HG03571 (cell line): ENCODE measurements at regions not wholly inside any gene's neighbourhood (a gene's known extent, or its start where the extent isn't known, plus 50 kb on each side); places are given as distances from the start of the nearest gene placed in this dataset.
"Not testable (repeated sequence)": the region's sequence is repeated elsewhere in the genome, so short reads cannot be mapped to it uniquely, and the experiment has no call there.

ENCODE experiments used
- ATAC-seq: cut with Tn5 transposase; IDR thresholded peaks from one replicate; pipeline ENCODE4 v1.9.1; 2021; ENCODE audit not compliant: unreplicated experiment

DNA sequence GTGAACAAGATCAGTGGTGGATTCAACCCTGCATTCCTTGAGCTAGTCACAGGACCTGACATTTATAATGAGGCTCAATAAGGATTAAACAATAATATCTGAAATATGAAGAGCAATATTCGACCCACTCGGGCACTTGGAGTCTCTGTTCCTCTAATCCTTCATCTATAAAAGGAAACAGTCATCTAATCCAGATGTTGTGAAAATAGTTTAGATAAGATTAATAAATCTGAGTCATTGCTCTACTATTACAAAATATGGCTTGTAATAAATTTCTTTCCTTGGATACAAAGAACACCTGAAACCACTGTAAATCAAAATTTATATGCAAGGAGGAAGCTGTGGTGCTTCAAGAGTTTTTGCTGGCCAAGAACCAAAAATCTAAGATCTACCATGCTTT, 846.9 kb upstream of the ACVR2A start:
- no peak for ATAC-seq

GRCh38 chr2:146997488-146997887, 847.3 kb upstream of the ACVR2A start:
- no peak for ATAC-seq

DNA sequence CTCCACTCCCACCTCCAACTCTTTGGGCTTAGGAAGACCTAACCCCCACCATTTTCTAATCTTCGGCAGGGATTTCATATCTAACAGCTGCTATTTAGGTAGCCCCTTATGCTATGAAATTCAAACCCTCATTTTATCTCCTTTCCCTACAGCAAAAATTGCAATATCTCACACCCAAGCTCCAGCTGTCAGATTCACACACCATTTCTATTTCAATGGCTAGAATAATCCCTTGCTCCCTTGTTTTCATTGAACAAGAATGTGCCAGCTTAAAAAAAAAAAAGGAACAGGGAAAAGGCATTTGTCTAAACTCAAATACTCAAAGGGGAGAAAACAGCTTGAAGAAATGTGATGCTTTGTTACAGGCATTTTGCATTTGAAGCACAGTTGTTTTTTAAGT, 850.6 kb upstream of the ACVR2A start:
- no peak for ATAC-seq

GRCh38 chr2:146992466-146992865, 852.4 kb upstream of the ACVR2A start:
- no peak for ATAC-seq

DNA sequence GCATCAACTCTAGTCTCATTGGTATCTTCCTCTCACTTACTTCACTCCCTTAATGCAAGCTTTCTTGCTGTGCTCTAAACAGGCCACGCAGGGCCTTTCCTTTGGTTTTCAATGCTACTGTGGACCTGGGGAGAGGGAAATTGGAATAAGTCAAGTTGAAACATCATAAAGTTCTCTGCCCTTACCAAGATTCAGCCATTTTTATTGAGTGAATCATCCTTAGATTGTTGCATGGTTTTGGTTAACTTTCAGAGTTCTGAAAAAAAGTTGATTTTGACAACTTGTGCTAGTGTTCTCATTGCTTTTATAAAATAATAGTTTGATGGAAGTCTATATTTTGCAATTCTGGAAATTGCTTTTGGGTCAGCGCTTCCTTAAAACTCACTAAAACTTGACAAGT, 852.8 kb upstream of the ACVR2A start:
- ATAC-seq: no peak

DNA sequence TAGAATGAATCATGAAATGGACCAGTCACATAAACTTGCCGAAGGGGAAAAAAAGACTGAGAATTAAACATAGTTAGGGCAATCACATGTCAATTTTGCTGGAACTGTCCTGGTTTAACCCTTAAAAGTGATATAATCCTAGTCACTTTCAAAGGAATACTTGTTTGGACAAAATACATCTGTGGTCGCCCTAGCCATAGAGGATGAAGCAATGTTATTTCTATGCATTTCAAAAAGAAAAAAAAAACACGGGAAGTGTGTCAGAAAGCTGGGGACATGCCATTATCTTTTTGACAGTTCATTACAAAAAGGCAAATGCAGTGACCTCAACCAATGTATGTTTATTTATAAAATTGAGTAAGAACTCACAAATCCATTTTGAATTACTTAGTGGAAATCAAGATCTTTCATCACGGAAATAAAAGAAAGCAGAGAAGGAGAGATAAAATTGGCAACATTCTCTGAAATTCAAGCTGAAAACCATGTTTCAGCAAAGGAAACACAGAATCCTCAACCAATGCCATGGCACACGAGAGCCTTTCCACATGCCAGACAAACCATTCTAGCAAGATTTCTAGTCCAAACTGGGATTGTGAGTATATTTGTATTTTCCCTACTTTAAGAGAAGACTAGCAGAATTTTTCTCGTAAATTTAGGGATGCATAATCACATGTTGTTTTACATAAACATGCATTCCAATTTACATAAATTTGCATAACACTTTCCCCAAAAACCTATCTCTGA, 854.3 kb upstream of the ACVR2A start:
- no peak for ATAC-seq

- ATAC-seq: no peak
Observed at GRCh38 chr2:146989741-146990140, 855.1 kb upstream of the ACVR2A start.

DNA sequence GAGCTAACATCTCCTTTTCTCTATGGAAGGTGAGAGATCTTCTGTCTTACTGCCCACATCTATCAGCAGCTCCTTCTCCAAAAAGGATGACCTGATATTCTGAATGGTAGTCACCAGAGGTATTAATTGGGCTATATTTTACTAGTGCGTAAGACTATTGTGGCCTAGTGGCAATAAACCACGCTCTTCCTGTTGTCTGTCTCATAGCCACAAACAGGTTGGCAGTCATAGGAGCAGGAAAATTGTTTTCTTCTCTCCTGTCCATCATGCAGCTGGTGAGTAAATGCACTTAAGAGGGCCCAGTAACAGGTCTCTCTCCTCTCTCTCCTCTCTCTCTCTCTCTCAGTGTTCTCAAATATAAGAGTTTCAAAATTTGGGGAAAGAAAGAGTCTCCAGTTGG, 856.8 kb upstream of the ACVR2A start:
- ATAC-seq: no peak

GRCh38 chr2:146986161-146986560, 858.7 kb upstream of the ACVR2A start:
- ATAC-seq: no peak

GRCh38 chr2:146985753-146986152, 859.1 kb upstream of the ACVR2A start:
- no peak for ATAC-seq

DNA sequence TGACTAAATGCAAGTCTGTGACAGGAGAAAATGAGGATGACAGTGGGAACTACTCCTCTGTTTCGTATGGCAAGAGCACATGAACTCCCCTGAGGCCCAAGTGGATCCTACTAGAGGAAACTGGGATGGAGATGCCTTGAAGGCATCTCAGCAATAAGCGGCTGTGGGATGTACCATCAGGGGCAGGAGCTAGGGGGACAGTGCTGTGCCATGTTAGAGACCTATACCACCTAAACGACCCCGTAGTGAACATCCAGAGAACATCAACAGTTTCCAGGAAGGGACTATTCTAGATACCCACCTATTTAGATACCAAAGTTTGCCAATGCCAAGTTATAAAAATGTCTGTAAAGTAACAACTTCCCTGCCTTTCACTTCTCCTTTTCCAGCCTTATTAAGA, 860.8 kb upstream of the ACVR2A start:
- ATAC-seq: no peak

GRCh38 chr2:146982393-146982846, 862.4 kb upstream of the ACVR2A start:
- ATAC-seq: no peak

GRCh38 chr2:146981921-146982320, 862.9 kb upstream of the ACVR2A start:
- no peak for ATAC-seq

DNA sequence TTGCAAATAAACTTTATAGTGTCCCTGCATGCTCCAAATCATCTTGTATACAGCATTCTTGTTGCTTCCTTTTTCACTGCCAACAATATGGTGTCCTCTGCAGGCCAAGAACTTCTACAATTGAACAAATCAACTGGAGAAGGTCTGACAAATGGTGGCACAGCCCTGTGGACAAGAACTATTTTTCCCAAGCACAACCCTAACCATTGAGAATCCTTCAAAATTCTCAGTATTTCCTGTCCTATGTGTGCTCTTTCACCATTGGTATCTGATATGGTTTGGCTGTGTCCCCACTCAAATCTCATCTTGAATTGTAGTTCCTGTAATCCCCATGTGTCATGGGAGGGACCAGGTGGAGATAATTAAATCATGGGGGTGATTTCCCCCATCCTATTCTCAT, 865.1 kb upstream of the ACVR2A start:
- no peak for ATAC-seq

DNA sequence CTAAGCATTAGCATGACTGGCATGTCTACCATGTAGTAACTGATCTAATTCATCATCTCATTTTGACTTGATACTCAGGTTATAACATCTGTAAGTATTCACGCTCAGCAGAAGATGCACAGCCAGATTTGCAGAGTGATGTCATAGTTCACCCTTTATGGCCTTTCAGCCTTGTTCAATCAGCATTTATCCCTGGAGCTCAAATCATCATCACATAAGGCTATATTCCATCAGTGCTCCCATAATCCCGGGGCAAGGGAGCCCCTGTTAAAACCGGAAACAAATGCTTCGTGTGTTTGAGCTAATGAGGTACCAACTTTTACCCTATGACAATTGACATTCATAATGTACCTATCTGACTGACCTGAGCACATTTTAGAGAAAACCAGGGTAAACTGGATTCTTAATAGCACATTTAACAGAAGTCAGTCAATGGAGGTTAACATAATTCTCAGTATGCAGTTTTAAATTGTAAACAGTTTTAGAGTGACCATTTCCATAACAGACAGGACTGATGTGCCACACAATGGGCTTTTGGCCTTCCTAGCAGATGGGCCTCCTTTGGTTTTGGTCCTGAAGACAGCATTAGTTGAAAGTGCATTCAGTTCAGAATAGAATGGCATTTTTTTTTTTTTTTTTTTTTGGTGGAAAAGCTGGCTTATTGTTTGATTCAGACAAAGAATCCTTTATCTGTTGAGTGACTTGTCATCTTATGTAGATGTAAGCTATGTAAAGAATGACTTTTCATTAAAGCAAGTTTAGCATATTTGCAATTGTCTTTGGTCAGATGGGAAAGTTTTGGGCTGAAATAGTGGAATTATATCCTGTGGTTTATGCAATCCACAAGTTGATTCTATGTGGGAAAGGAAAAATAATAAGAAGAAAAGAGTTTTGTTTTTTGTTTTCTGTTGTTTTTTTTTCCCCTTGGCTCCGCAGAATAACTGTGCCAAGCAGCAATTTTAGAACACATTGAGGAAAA, 866.0 kb upstream of the ACVR2A start:
- no peak for ATAC-seq

- not testable (repeated sequence) for ATAC-seq
Observed at GRCh38 chr2:146970981-146971380, 873.8 kb upstream of the ACVR2A start.

GRCh38 chr2:146969703-146970102, 875.1 kb upstream of the ACVR2A start:
- not testable (repeated sequence) for ATAC-seq

GRCh38 chr2:146964494-146964893, 880.3 kb upstream of the ACVR2A start:
- no peak for ATAC-seq

GRCh38 chr2:146954544-146954943, 890.3 kb upstream of the ACVR2A start:
- no peak for ATAC-seq

DNA sequence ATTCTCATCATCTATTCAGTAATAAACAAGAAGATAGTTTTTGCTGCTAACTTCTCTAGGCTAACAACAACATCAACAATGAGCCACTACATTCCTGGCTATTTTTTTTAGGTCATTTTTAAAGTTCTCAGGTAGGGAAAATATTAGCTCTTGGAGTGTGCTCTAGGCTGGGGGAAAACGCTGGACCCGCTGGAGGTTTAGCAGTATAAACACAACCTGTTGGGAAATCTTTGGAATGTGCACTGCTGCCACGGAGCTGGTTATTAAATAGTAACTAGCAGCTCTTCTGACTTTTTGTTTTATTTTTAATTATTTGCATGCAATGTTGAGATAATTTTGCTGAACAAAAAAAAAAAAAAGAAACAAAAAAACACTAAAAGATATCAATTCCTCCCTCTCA, 892.1 kb upstream of the ACVR2A start:
- no peak for ATAC-seq

GRCh38 chr2:146950911-146951310, 893.9 kb upstream of the ACVR2A start:
- no peak for ATAC-seq

- no peak for ATAC-seq
Observed at GRCh38 chr2:146950361-146950760, 894.5 kb upstream of the ACVR2A start.
